ENCODE measurements at regions not wholly inside any gene's neighbourhood (a gene's known extent, or its start where the extent isn't known, plus 50 kb on each side); places are given as distances from the start of the nearest gene placed in this dataset.

DNA sequence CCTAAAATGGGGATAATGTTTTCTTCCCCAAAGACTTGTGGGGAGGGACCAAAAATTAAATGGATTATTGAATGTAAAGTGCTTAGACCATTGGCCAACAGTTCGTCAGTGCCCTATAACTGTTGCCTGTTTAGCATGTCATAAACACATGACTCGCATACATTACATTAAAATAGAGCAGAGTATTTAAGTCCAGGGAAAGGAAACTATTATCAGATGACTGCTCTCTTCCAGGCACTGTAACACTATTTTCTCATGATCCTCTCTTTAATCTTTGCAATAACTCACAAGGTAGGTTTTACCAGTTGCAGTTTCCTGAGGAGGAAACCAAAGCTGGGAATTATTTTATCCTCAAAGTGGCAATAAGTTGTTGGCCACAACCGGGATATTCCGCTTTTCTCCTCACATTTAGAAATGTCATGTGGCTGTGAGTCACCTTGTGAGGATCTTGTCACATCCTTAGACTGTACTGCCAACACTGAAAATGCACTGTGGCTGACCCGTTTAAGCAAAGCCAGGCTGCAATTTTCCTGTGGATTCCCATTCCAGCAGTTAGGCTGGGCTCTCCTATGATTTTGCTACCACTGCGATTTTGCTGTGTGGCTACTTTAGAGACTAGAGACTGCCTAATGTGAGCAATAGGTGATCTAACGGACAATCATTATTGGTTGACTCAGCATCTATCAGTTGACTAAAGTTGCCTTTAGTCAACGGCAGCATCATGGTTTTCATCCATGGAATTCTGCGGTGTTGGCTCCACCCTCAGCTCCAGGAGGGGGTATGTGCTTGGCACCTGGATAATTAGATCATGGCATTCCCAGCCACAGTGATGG lies 58.3 kb upstream of the DHX40 start:
- TF ChIP-seq CTCF (IDR thresholded peaks at IDR 0.05; ENCODE audit: low read depth, low read length, poor library complexity, severe bottlenecking) (no peak), EZH2phosphoT487 (IDR thresholded peaks at IDR 0.05; ENCODE audit: borderline replicate concordance, low read length) (no peak)
